SK-N-SH treated with all-trans-retinoic acid at 6 μM for 48 hours (cell line): ENCODE measurements at regions not wholly inside any gene's neighbourhood (a gene's known extent, or its start where the extent isn't known, plus 50 kb on each side); places are given as distances from the start of the nearest gene placed in this dataset.
"Not testable (repeated sequence)": the region's sequence is repeated elsewhere in the genome, so short reads cannot be mapped to it uniquely, and the experiment has no call there.

ENCODE experiments used
- ATAC-seq: fragments of 200-7000 bp; cut with Tn5 transposase; 3 replicates; pipeline ENCODE4 v1.9.1; 2020; ENCODE audit warnings: mild to moderate bottlenecking, moderate library complexity
- ARNTL ChIP-seq: fragments of 450-650 bp; formaldehyde crosslinking; IDR thresholded peaks from 2 replicates; pipeline ENCODE4 v1.5.0; 2020; ENCODE audit warnings: low read depth, mild to moderate bottlenecking, moderate library complexity, borderline replicate concordance
- CREB5 ChIP-seq: fragments of 250-450 bp; sonication (Bioruptor Pico); IDR thresholded peaks from 2 replicates; pipeline ENCODE4 v1.5.1; 2020; ENCODE audit warnings: low read depth, mild to moderate bottlenecking, moderate library complexity
- CSDC2 ChIP-seq: fragments of 250-450 bp; sonication (Bioruptor Pico); IDR thresholded peaks from 2 replicates; pipeline ENCODE4 v1.5.0; 2020; ENCODE audit warnings: mild to moderate bottlenecking, moderate library complexity
- CSRNP3 ChIP-seq: fragments of 250-450 bp; sonication (Bioruptor Pico); IDR thresholded peaks from 2 replicates; pipeline ENCODE4 v1.5.1; 2021; ENCODE audit warnings: mild to moderate bottlenecking, moderate library complexity
- ESRRG ChIP-seq: fragments of 250-450 bp; sonication (Bioruptor Pico); IDR thresholded peaks from 2 replicates; pipeline ENCODE4 v1.6.1; 2021; ENCODE audit warnings: mild to moderate bottlenecking
- GLIS3 ChIP-seq: fragments of 250-450 bp; sonication (Bioruptor Pico); IDR thresholded peaks from 2 replicates; pipeline ENCODE4 v1.5.0; 2020; ENCODE audit warnings: mild to moderate bottlenecking, moderate library complexity
- ISL1 ChIP-seq: fragments of 250-450 bp; sonication (Bioruptor Pico); IDR thresholded peaks from 2 replicates; pipeline ENCODE4 v2.1.2; 2022; ENCODE audit warnings: mild to moderate bottlenecking, moderate library complexity
- OSR1 ChIP-seq: fragments of 250-450 bp; sonication (Bioruptor Pico); IDR thresholded peaks from 2 replicates; pipeline ENCODE4 v1.8.0; 2022; ENCODE audit warnings: moderate library complexity, mild to moderate bottlenecking, inconsistent platforms
- PATZ1 ChIP-seq: fragments of 250-450 bp; sonication (Bioruptor Pico); IDR thresholded peaks from 2 replicates; pipeline ENCODE4 v1.8.0; 2020; ENCODE audit warnings: mild to moderate bottlenecking, moderate library complexity, borderline replicate concordance
- POU6F1 ChIP-seq: fragments of 250-450 bp; sonication (Bioruptor Pico); IDR thresholded peaks from 2 replicates; pipeline ENCODE4 v1.8.0; 2021; ENCODE audit warnings: low read depth, mild to moderate bottlenecking, moderate library complexity, borderline replicate concordance
- PPARA ChIP-seq: fragments of 250-450 bp; sonication (Bioruptor Pico); IDR thresholded peaks from 2 replicates; pipeline ENCODE4 v1.5.0; 2020; ENCODE audit warnings: mild to moderate bottlenecking, borderline replicate concordance
- RARB ChIP-seq: fragments of 250-450 bp; sonication (Bioruptor Pico); IDR thresholded peaks from 2 replicates; pipeline ENCODE4 v1.8.0; 2021; ENCODE audit warnings: mild to moderate bottlenecking, moderate library complexity
- SNAI2 ChIP-seq: fragments of 250-450 bp; sonication (Bioruptor Pico); IDR thresholded peaks from 2 replicates; pipeline ENCODE4 v1.5.0; 2020; ENCODE audit warnings: mild to moderate bottlenecking, moderate library complexity
- TCF4 ChIP-seq: fragments of 250-450 bp; sonication (Bioruptor Pico); IDR thresholded peaks from 2 replicates; pipeline ENCODE4 v1.8.0; 2021; ENCODE audit warnings: mild to moderate bottlenecking, moderate library complexity, borderline replicate concordance
- TSHZ2 ChIP-seq: fragments of 250-450 bp; sonication (Bioruptor Pico); IDR thresholded peaks from 2 replicates; pipeline ENCODE4 v1.5.0; 2020; ENCODE audit warnings: mild to moderate bottlenecking, moderate library complexity
- ZC3H10 ChIP-seq: fragments of 250-450 bp; sonication (Bioruptor Pico); IDR thresholded peaks from 2 replicates; pipeline ENCODE4 v1.5.1; 2021; ENCODE audit warnings: mild to moderate bottlenecking, moderate library complexity
- ZFP30 ChIP-seq: fragments of 450-650 bp; formaldehyde crosslinking; IDR thresholded peaks from 2 replicates; pipeline ENCODE4 v1.5.0; 2022; ENCODE audit warnings: mild to moderate bottlenecking, moderate library complexity
- ZNF565 ChIP-seq: fragments of 450-650 bp; formaldehyde crosslinking; conservative IDR thresholded peaks from 2 replicates; pipeline ENCODE4 v1.5.0; 2020; ENCODE audit warnings: low read depth, mild to moderate bottlenecking, moderate library complexity
- ZNF70 ChIP-seq: fragments of 450-650 bp; formaldehyde crosslinking; IDR thresholded peaks from 2 replicates; pipeline ENCODE4 v1.5.0; 2020; ENCODE audit warnings: mild to moderate bottlenecking, moderate library complexity
- ZNF8 ChIP-seq: fragments of 450-650 bp; formaldehyde crosslinking; IDR thresholded peaks from 2 replicates; pipeline ENCODE4 v1.5.0; 2020; ENCODE audit warnings: mild to moderate bottlenecking, moderate library complexity

DNA sequence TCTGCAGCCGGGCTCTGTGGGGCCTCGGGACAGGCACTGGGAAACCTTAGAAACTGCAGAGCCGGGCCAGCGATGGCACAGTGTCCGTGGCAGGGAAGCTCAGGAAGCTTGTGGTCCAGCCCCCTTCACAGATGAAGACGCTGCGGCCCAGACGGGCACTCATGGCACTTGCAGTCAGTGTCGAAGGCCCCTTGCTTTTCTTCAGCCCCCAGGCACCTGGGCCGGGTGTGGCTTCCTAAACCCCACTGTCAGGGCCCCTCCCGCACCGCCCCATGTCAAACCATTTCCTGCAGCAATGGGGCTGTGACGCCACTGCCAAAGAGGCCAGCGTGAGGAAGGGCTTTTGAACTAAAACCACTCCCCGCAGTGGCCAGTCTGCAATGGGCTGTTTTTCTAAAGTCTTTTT, 164.0 kb downstream of the LAT start:
- no peak for TF ChIP-seq ZNF8
- TF ChIP-seq ZFP30 (CRISPR knock-in tag), result no peak
- TF ChIP-seq ZNF565 (CRISPR knock-in tag), result no peak
- no peak for TF ChIP-seq TCF4 (CRISPR knock-in tag)
- no peak for TF ChIP-seq POU6F1 (CRISPR knock-in tag)
- no peak for TF ChIP-seq GLIS3 (CRISPR knock-in tag)
- TF ChIP-seq TSHZ2 (CRISPR knock-in tag), result no peak
- no peak for TF ChIP-seq ESRRG (CRISPR knock-in tag)
- TF ChIP-seq ZNF70 (CRISPR knock-in tag), result no peak
- TF ChIP-seq SNAI2, result no peak
- TF ChIP-seq, all 23 proteins: peak for 0
- ATAC-seq, result no peak

GRCh38 chr16:29148131-29148691, 163.4 kb downstream of the LAT start:
- ATAC-seq, result no peak
- TF ChIP-seq POU6F1 (CRISPR knock-in tag) (no peak), PPARA (CRISPR knock-in tag) (no peak), ZNF8 (no peak), TCF4 (CRISPR knock-in tag) (no peak)

- not testable (repeated sequence) for ATAC-seq
These were observed 162.9 kb downstream of the LAT start for GRCh38 chr16:29147710-29148109.

- not testable (repeated sequence) for ATAC-seq
These were observed 162.2 kb downstream of the LAT start for GRCh38 chr16:29146808-29147643.

- TF ChIP-seq GLIS3 (CRISPR knock-in tag) (no peak), ZFP30 (CRISPR knock-in tag) (no peak), ARNTL (CRISPR knock-in tag) (no peak), ISL1 (no peak), POU6F1 (CRISPR knock-in tag) (no peak), TCF4 (CRISPR knock-in tag) (no peak), ZNF8 (no peak), CREB5 (no peak), OSR1 (no peak), CSRNP3 (CRISPR knock-in tag) (no peak), SNAI2 (no peak), RARB (no peak), CSDC2 (CRISPR knock-in tag) (no peak), PATZ1 (CRISPR knock-in tag) (no peak), ZC3H10 (CRISPR knock-in tag) (no peak), ZNF70 (CRISPR knock-in tag) (no peak)
- no peak for ATAC-seq
These were observed 161.4 kb downstream of the LAT start for GRCh38 chr16:29146266-29146665.
